ENCODE measurements at regions not wholly inside any gene's neighbourhood (a gene's known extent, or its start where the extent isn't known, plus 50 kb on each side); places are given as distances from the start of the nearest gene placed in this dataset.

GRCh38 chr18:53997064-53997463 is 227.4 kb downstream of the MBD2 start:
- H3K9me3 ChIP-seq (ENCODE audit: control insufficient read depth, low read length): no peaks in the 10 kb centered on the region
- DNase-seq: no peak
- no peaks in the 10 kb centered on the region for H3K4me1 ChIP-seq (ENCODE audit: control insufficient read depth in 1 of 2, insufficient read depth in 2 of 2, low read length in 2 of 2)
- no peaks in the 10 kb centered on the region for H3K27me3 ChIP-seq (ENCODE audit: control insufficient read depth in 1 of 2, insufficient read depth in 2 of 2, low read length in 1 of 2)
- intact Hi-C loops (cut with DNase I): no loop called here
- H3K4me3 ChIP-seq (ENCODE audit: low read length in 2 of 2): no peak overlapping the region
- no peaks in the 10 kb centered on the region for H3K36me3 ChIP-seq (ENCODE audit: control insufficient read depth in 1 of 2, insufficient read depth in 2 of 2, low read length in 1 of 2)
- no peak overlapping the region for H3K27ac ChIP-seq (ENCODE audit: low read depth in 1 of 2, low read length in 2 of 2)
- ATAC-seq (ENCODE audit: low FRiP score): no peak
- WGBS, 2 donors: 96 to 97% methylated on average over 1 of the region's 1 CpG

GRCh38 chr18:53994016-53994415 is 230.5 kb downstream of the MBD2 start:
- ATAC-seq (ENCODE audit: low FRiP score): no peak
- WGBS, 2 donors: 61 to 74% methylated on average over 2 of the region's 2 CpGs

GRCh38 chr18:53991805-53992204 is 232.7 kb downstream of the MBD2 start:
- WGBS, 2 donors: 71 to 76% methylated on average over 5 of the region's 5 CpGs
- no peak for DNase-seq
- Histone ChIP-seq H3K36me3 (ENCODE audit: control insufficient read depth in 1 of 2, insufficient read depth in 2 of 2, low read length in 1 of 2) (no peaks in the 10 kb centered on the region), H3K27ac (ENCODE audit: low read depth in 1 of 2, low read length in 2 of 2) (no peak overlapping the region), H3K27me3 (ENCODE audit: control insufficient read depth in 1 of 2, insufficient read depth in 2 of 2, low read length in 1 of 2) (no peaks in the 10 kb centered on the region), H3K4me3 (ENCODE audit: low read length in 2 of 2) (no peak overlapping the region), H3K9me3 (ENCODE audit: control insufficient read depth, low read length) (no peaks in the 10 kb centered on the region), H3K4me1 (ENCODE audit: control insufficient read depth in 1 of 2, insufficient read depth in 2 of 2, low read length in 2 of 2) (no peaks in the 10 kb centered on the region)
- intact Hi-C loops (cut with DNase I): no loop called here
- no peak for ATAC-seq (ENCODE audit: low FRiP score)

More at GRCh38 chr18:53994016-53994415, 230.5 kb downstream of the MBD2 start:
- intact Hi-C loops (cut with DNase I): no loop called here
- Histone ChIP-seq H3K27ac (ENCODE audit: low read depth in 1 of 2, low read length in 2 of 2) (no peak overlapping the region), H3K4me1 (ENCODE audit: control insufficient read depth in 1 of 2, insufficient read depth in 2 of 2, low read length in 2 of 2) (no peaks in the 10 kb centered on the region), H3K36me3 (ENCODE audit: control insufficient read depth in 1 of 2, insufficient read depth in 2 of 2, low read length in 1 of 2) (no peaks in the 10 kb centered on the region), H3K27me3 (ENCODE audit: control insufficient read depth in 1 of 2, insufficient read depth in 2 of 2, low read length in 1 of 2) (no peaks in the 10 kb centered on the region), H3K4me3 (ENCODE audit: low read length in 2 of 2) (no peak overlapping the region), H3K9me3 (ENCODE audit: control insufficient read depth, low read length) (no peaks in the 10 kb centered on the region)
- DNase-seq: no peak

GRCh38 chr18:53991202-53991601 is 233.3 kb downstream of the MBD2 start:
- Histone ChIP-seq H3K9me3 (ENCODE audit: control insufficient read depth, low read length) (no peaks in the 10 kb centered on the region), H3K36me3 (ENCODE audit: control insufficient read depth in 1 of 2, insufficient read depth in 2 of 2, low read length in 1 of 2) (no peaks in the 10 kb centered on the region), H3K4me1 (ENCODE audit: control insufficient read depth in 1 of 2, insufficient read depth in 2 of 2, low read length in 2 of 2) (no peaks in the 10 kb centered on the region), H3K27ac (ENCODE audit: low read depth in 1 of 2, low read length in 2 of 2) (no peak overlapping the region), H3K4me3 (ENCODE audit: low read length in 2 of 2) (no peak overlapping the region), H3K27me3 (ENCODE audit: control insufficient read depth in 1 of 2, insufficient read depth in 2 of 2, low read length in 1 of 2) (no peaks in the 10 kb centered on the region)
- DNase-seq (no peak), ATAC-seq (ENCODE audit: low FRiP score) (peak; percentile 62)
- intact Hi-C loops (cut with DNase I): no loop called here
- WGBS, 2 donors: 81 to 88% methylated on average over 3 of the region's 3 CpGs

GRCh38 chr18:53990485-53990884 is 234.0 kb downstream of the MBD2 start:
- no peaks in the 10 kb centered on the region for H3K9me3 ChIP-seq (ENCODE audit: control insufficient read depth, low read length)
- no peaks in the 10 kb centered on the region for H3K27me3 ChIP-seq (ENCODE audit: control insufficient read depth in 1 of 2, insufficient read depth in 2 of 2, low read length in 1 of 2)
- no peak overlapping the region for H3K4me3 ChIP-seq (ENCODE audit: low read length in 2 of 2)
- H3K36me3 ChIP-seq (ENCODE audit: control insufficient read depth in 1 of 2, insufficient read depth in 2 of 2, low read length in 1 of 2): no peaks in the 10 kb centered on the region
- no peak for DNase-seq
- no peak for ATAC-seq (ENCODE audit: low FRiP score)
- H3K27ac ChIP-seq (ENCODE audit: low read depth in 1 of 2, low read length in 2 of 2): no peak overlapping the region
- H3K4me1 ChIP-seq (ENCODE audit: control insufficient read depth in 1 of 2, insufficient read depth in 2 of 2, low read length in 2 of 2): no peaks in the 10 kb centered on the region
- intact Hi-C loops (cut with DNase I): no loop called here
- 38 to 69% methylated on average over 1 of the region's 1 CpG for WGBS, 2 donors

GRCh38 chr18:53984021-53984420 is 240.4 kb downstream of the MBD2 start:
- intact Hi-C loops (cut with DNase I): no loop called here
- WGBS, 2 donors: 59% methylated on average over 3 of the region's 3 CpGs

GRCh38 chr18:53971331-53971730 is 253.1 kb downstream of the MBD2 start:
- 28 to 86% methylated on average over 1 of the region's 1 CpG for WGBS, 2 donors

More at GRCh38 chr18:53984021-53984420, 240.4 kb downstream of the MBD2 start:
- no peak for ATAC-seq (ENCODE audit: low FRiP score)
- Histone ChIP-seq H3K9me3 (ENCODE audit: control insufficient read depth, low read length) (no peaks in the 10 kb centered on the region), H3K4me1 (ENCODE audit: control insufficient read depth in 1 of 2, insufficient read depth in 2 of 2, low read length in 2 of 2) (no peaks in the 10 kb centered on the region), H3K27ac (ENCODE audit: low read depth in 1 of 2, low read length in 2 of 2) (no peak overlapping the region), H3K27me3 (ENCODE audit: control insufficient read depth in 1 of 2, insufficient read depth in 2 of 2, low read length in 1 of 2) (no peaks in the 10 kb centered on the region), H3K36me3 (ENCODE audit: control insufficient read depth in 1 of 2, insufficient read depth in 2 of 2, low read length in 1 of 2) (no peaks in the 10 kb centered on the region), H3K4me3 (ENCODE audit: low read length in 2 of 2) (no peak overlapping the region)
- DNase-seq: no peak

GRCh38 chr18:53952700-53953099 is 271.8 kb downstream of the MBD2 start:
- WGBS, 2 donors: 89 to 91% methylated on average over 3 of the region's 3 CpGs
- H3K36me3 ChIP-seq (ENCODE audit: control insufficient read depth in 1 of 2, insufficient read depth in 2 of 2, low read length in 1 of 2): no peaks in the 10 kb centered on the region
- no peaks in the 10 kb centered on the region for H3K4me1 ChIP-seq (ENCODE audit: control insufficient read depth in 1 of 2, insufficient read depth in 2 of 2, low read length in 2 of 2)
- DNase-seq (no peak), ATAC-seq (ENCODE audit: low FRiP score) (no peak)
- H3K4me3 ChIP-seq (ENCODE audit: low read length in 2 of 2): no peak overlapping the region
- H3K9me3 ChIP-seq (ENCODE audit: control insufficient read depth, low read length): no peaks in the 10 kb centered on the region
- intact Hi-C loops (cut with DNase I): no loop called here
- no peaks in the 10 kb centered on the region for H3K27me3 ChIP-seq (ENCODE audit: control insufficient read depth in 1 of 2, insufficient read depth in 2 of 2, low read length in 1 of 2)
- H3K27ac ChIP-seq (ENCODE audit: low read depth in 1 of 2, low read length in 2 of 2): no peak overlapping the region

More at GRCh38 chr18:53971331-53971730, 253.1 kb downstream of the MBD2 start:
- no peaks in the 10 kb centered on the region for H3K4me1 ChIP-seq (ENCODE audit: control insufficient read depth in 1 of 2, insufficient read depth in 2 of 2, low read length in 2 of 2)
- H3K27me3 ChIP-seq (ENCODE audit: control insufficient read depth in 1 of 2, insufficient read depth in 2 of 2, low read length in 1 of 2): no peaks in the 10 kb centered on the region
- no peaks in the 10 kb centered on the region for H3K36me3 ChIP-seq (ENCODE audit: control insufficient read depth in 1 of 2, insufficient read depth in 2 of 2, low read length in 1 of 2)
- ATAC-seq (ENCODE audit: low FRiP score) (no peak), DNase-seq (no peak)
- intact Hi-C loops (cut with DNase I): no loop called here
- no peak overlapping the region for H3K27ac ChIP-seq (ENCODE audit: low read depth in 1 of 2, low read length in 2 of 2)
- H3K4me3 ChIP-seq (ENCODE audit: low read length in 2 of 2): no peak overlapping the region
- H3K9me3 ChIP-seq (ENCODE audit: control insufficient read depth, low read length): peaks cover 1% of the 10 kb centered on the region

- DNase-seq: no peak
- Histone ChIP-seq H3K27ac (ENCODE audit: low read depth in 1 of 2, low read length in 2 of 2) (no peak overlapping the region), H3K4me3 (ENCODE audit: low read length in 2 of 2) (no peak overlapping the region), H3K27me3 (ENCODE audit: control insufficient read depth in 1 of 2, insufficient read depth in 2 of 2, low read length in 1 of 2) (no peaks in the 10 kb centered on the region), H3K4me1 (ENCODE audit: control insufficient read depth in 1 of 2, insufficient read depth in 2 of 2, low read length in 2 of 2) (no peaks in the 10 kb centered on the region), H3K9me3 (ENCODE audit: control insufficient read depth, low read length) (no peaks in the 10 kb centered on the region), H3K36me3 (ENCODE audit: control insufficient read depth in 1 of 2, insufficient read depth in 2 of 2, low read length in 1 of 2) (no peaks in the 10 kb centered on the region)
- ATAC-seq (ENCODE audit: low FRiP score): no peak
- intact Hi-C loops (cut with DNase I): no loop called here
- WGBS, 2 donors: 70 to 78% methylated on average over 1 of the region's 1 CpG
Observed at GRCh38 chr18:53950545-53950944, 273.9 kb downstream of the MBD2 start.
